Pulmonary artery endothelial cell (primary cell): ENCODE measurements at regions not wholly inside any gene's neighbourhood (a gene's known extent, or its start where the extent isn't known, plus 50 kb on each side); places are given as distances from the start of the nearest gene placed in this dataset.
A peak's percentile ranks its signal among the peaks of the same experiment; 100 is the strongest.
"Not testable (repeated sequence)": the region's sequence is repeated elsewhere in the genome, so short reads cannot be mapped to it uniquely, and the experiment has no call there.

Experiments used
- DNase-seq: peaks from one replicate; pipeline ENCODE4 v3.0.0-alpha.2; 2011; ENCODE audit warnings: low read depth, low spot score

GRCh38 chr5:101068298-101068697 is 165.2 kb upstream of the ST8SIA4 start:
- no peak for DNase-seq

- DNase-seq = no peak
Observed at GRCh38 chr5:101067429-101067828, 164.3 kb upstream of the ST8SIA4 start.

- no peak for DNase-seq
Observed at GRCh38 chr5:101062902-101063301, 159.8 kb upstream of the ST8SIA4 start.

- no peak for DNase-seq
Observed at GRCh38 chr5:101047181-101047580, 144.1 kb upstream of the ST8SIA4 start.

GRCh38 chr5:101045689-101046088 is 142.6 kb upstream of the ST8SIA4 start:
- peak; percentile 1 for DNase-seq

- DNase-seq = not testable (repeated sequence)
Observed at GRCh38 chr5:101040002-101040401, 136.9 kb upstream of the ST8SIA4 start.

GRCh38 chr5:101036778-101037177 is 133.7 kb upstream of the ST8SIA4 start:
- DNase-seq = no peak

- DNase-seq = no peak
Observed at GRCh38 chr5:101035425-101035824, 132.3 kb upstream of the ST8SIA4 start.

GRCh38 chr5:101024299-101024698 is 121.2 kb upstream of the ST8SIA4 start:
- DNase-seq = no peak

- DNase-seq = no peak
Observed at GRCh38 chr5:101018299-101018698, 115.2 kb upstream of the ST8SIA4 start.

GRCh38 chr5:101012880-101013279 is 109.8 kb upstream of the ST8SIA4 start:
- no peak for DNase-seq

- DNase-seq = no peak
Observed at GRCh38 chr5:101009758-101010519, 106.9 kb upstream of the ST8SIA4 start.

GRCh38 chr5:100992354-100992753 is 89.3 kb upstream of the ST8SIA4 start:
- no peak for DNase-seq

GRCh38 chr5:100983601-100984000 is 80.5 kb upstream of the ST8SIA4 start:
- DNase-seq = not testable (repeated sequence)

GRCh38 chr5:100974082-100974481 is 71.0 kb upstream of the ST8SIA4 start:
- no peak for DNase-seq

GRCh38 chr5:100970646-100971255 is 67.7 kb upstream of the ST8SIA4 start:
- DNase-seq = no peak

GRCh38 chr5:100965291-100965690 is 62.2 kb upstream of the ST8SIA4 start:
- DNase-seq = no peak
